ENCODE measurements at regions not wholly inside any gene's neighbourhood (a gene's known extent, or its start where the extent isn't known, plus 50 kb on each side); places are given as distances from the start of the nearest gene placed in this dataset.

GRCh38 chr10:130997267-130998045 lies 314.1 kb downstream of the TCERG1L start:
- TF ChIP-seq CTCF (IDR thresholded peaks at IDR 0.05 in 4 of 5, conservative IDR thresholded peaks at IDR 0.05 in 1 of 5): no peak
- no peak for TF ChIP-seq POLR2A (IDR thresholded peaks at IDR 0.05)
